Nephron progenitor cell (in vitro differentiated cells): ENCODE measurements at regions not wholly inside any gene's neighbourhood (a gene's known extent, or its start where the extent isn't known, plus 50 kb on each side); places are given as distances from the start of the nearest gene placed in this dataset.
A peak's percentile ranks its signal among the peaks of the same experiment; 100 is the strongest.

Source experiments
- DNase-seq: peaks from one replicate; pipeline ENCODE4 v3.0.0; 2021
- H3K27ac Mint-ChIP-seq: 2 replicates; pipeline ENCODE4 v1.8.0; 2021; ENCODE audit warnings: mild to moderate bottlenecking, moderate library complexity, mixed read lengths
- H3K27me3 Mint-ChIP-seq: 2 replicates; pipeline ENCODE4 v1.8.0; 2021; ENCODE audit warnings: mild to moderate bottlenecking, low read depth, mixed read lengths; ENCODE audit not compliant: poor library complexity
- H3K36me3 Mint-ChIP-seq: 2 replicates; pipeline ENCODE4 v1.8.0; 2021; ENCODE audit warnings: low read depth, mixed read lengths
- H3K4me1 Mint-ChIP-seq: 2 replicates; pipeline ENCODE4 v1.8.0; 2021; ENCODE audit warnings: mixed read lengths
- H3K4me3 Mint-ChIP-seq: 2 replicates; pipeline ENCODE4 v1.8.0; 2021; ENCODE audit warnings: mild to moderate bottlenecking, moderate library complexity, mixed read lengths
- H3K9me3 Mint-ChIP-seq: 2 replicates; pipeline ENCODE4 v1.8.0; 2021; ENCODE audit warnings: mild to moderate bottlenecking, moderate library complexity, mixed read lengths
- TF ChIP-seq, protein P1 (sequence below): fragments of 200-600 bp; sonication (generic); IDR thresholded peaks from 2 replicates; pipeline ENCODE4 v1.5.0; 2021; ENCODE audit warnings: antibody characterized with exemption

GRCh38 chr2:114085992-114086391 is 196.1 kb downstream of the ACTR3 start:
- no peak for DNase-seq
- Mint-ChIP-seq H3K4me3 (no peak overlapping the region), H3K9me3 (no peaks in the 10 kb centered on the region), H3K27ac (no peak overlapping the region), H3K36me3 (no peaks in the 10 kb centered on the region), H3K27me3 (no peaks in the 10 kb centered on the region), H3K4me1 (no peaks in the 10 kb centered on the region)
- TF ChIP-seq, protein P1, sequence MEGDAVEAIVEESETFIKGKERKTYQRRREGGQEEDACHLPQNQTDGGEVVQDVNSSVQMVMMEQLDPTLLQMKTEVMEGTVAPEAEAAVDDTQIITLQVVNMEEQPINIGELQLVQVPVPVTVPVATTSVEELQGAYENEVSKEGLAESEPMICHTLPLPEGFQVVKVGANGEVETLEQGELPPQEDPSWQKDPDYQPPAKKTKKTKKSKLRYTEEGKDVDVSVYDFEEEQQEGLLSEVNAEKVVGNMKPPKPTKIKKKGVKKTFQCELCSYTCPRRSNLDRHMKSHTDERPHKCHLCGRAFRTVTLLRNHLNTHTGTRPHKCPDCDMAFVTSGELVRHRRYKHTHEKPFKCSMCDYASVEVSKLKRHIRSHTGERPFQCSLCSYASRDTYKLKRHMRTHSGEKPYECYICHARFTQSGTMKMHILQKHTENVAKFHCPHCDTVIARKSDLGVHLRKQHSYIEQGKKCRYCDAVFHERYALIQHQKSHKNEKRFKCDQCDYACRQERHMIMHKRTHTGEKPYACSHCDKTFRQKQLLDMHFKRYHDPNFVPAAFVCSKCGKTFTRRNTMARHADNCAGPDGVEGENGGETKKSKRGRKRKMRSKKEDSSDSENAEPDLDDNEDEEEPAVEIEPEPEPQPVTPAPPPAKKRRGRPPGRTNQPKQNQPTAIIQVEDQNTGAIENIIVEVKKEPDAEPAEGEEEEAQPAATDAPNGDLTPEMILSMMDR, result no peak

GRCh38 chr2:114089636-114090319 is 199.9 kb downstream of the ACTR3 start:
- Mint-ChIP-seq H3K27ac (no peak overlapping the region), H3K4me3 (no peak overlapping the region), H3K9me3 (no peaks in the 10 kb centered on the region), H3K4me1 (no peaks in the 10 kb centered on the region), H3K36me3 (no peaks in the 10 kb centered on the region), H3K27me3 (no peaks in the 10 kb centered on the region)
- TF ChIP-seq, protein P1, result no peak
- no peak for DNase-seq

- Mint-ChIP-seq H3K27me3 (no peaks in the 10 kb centered on the region), H3K27ac (no peak overlapping the region), H3K36me3 (no peaks in the 10 kb centered on the region), H3K4me1 (no peaks in the 10 kb centered on the region), H3K9me3 (peaks cover 12% of the 10 kb centered on the region), H3K4me3 (no peak overlapping the region)
- TF ChIP-seq, protein P1, result no peak
- no peak for DNase-seq
Observed at GRCh38 chr2:114091010-114091409, 201.1 kb downstream of the ACTR3 start.

DNA sequence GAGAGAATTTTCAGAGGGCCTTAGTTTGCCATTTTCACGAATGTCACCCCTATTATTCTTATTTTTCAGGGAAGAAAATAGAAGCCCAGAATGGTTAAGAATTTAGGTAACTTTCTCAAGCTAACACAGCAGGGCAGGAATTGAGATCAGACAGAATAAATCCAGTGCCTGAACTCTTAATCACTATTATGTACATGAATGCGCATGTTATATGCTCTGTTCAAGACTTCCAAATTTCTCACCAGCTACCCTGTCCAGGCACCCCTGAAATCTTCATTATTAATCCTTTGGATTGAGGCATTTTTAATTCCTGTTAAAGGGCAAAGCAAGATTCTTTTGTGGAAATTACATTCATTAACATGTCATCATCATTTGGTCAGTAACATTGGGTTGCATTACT is 218.4 kb downstream of the ACTR3 start:
- H3K4me3 Mint-ChIP-seq, result no peak overlapping the region
- H3K36me3 Mint-ChIP-seq, result no peaks in the 10 kb centered on the region
- no peak overlapping the region for H3K27ac Mint-ChIP-seq
- peaks cover 11% of the 10 kb centered on the region for H3K4me1 Mint-ChIP-seq
- DNase-seq, result no peak
- peaks cover 29% of the 10 kb centered on the region for H3K9me3 Mint-ChIP-seq
- H3K27me3 Mint-ChIP-seq, result no peaks in the 10 kb centered on the region
- TF ChIP-seq, protein P1, result no peak

DNA sequence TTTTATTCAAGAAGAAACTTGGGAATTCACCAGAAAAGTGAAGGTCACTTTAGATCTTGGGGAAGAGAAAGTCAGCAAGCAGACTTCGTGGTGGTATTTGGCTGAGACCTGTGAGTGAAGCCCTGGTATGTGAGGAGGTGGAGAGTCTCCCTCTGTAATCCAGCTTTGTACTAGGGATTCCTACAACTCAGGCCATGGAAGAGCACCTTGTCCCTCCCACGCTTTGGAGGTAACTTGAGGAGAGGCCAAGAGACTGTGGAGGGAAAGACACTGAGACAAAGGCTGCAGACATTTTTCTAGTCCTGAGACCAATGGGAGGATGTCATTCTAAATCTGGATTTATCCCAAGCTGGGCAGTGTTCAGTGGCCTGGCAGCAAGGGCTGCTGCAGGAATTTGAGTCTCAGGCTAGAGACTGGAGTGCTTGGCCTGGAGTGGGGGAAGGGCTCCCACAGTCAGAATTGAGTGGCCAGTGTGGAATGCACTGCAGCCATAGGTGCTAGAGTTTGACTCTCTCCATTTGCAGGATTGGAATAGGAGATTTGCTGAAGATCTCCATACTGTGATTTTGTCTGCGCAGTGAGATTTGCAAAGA is 219.0 kb downstream of the ACTR3 start:
- Mint-ChIP-seq H3K36me3 (no peaks in the 10 kb centered on the region), H3K4me1 (peaks cover 11% of the 10 kb centered on the region), H3K27me3 (no peaks in the 10 kb centered on the region), H3K4me3 (no peak overlapping the region), H3K27ac (no peak overlapping the region), H3K9me3 (peaks cover 24% of the 10 kb centered on the region)
- peak; percentile 25 for DNase-seq
- TF ChIP-seq, protein P1, result no peak

DNA sequence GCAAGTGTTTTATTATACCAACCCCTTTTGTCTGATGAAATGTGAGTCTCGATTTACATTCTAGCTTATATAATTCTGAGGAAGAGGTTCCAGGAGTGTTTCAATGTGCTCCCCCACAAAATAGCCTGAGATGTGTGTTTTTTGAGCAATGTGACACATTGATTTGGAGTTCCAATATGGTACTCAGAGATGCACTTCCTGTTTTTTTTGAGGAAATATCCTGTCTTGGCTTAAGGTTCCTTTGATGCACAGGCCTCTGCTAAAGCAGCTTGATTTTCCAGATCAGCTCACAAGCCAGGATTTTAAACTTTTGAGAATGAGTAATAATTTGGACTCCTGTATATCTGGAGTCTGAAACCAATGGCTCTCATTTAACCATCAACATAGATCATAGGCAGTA is 221.4 kb downstream of the ACTR3 start:
- peaks cover 3% of the 10 kb centered on the region for H3K27me3 Mint-ChIP-seq
- no peaks in the 10 kb centered on the region for H3K36me3 Mint-ChIP-seq
- TF ChIP-seq, protein P1, result no peak
- peaks cover 11% of the 10 kb centered on the region for H3K4me1 Mint-ChIP-seq
- DNase-seq, result no peak
- H3K9me3 Mint-ChIP-seq, result peaks cover 6% of the 10 kb centered on the region
- no peak overlapping the region for H3K27ac Mint-ChIP-seq
- H3K4me3 Mint-ChIP-seq, result no peak overlapping the region
